ENCODE measurements at regions not wholly inside any gene's neighbourhood (a gene's known extent, or its start where the extent isn't known, plus 50 kb on each side); places are given as distances from the start of the nearest gene placed in this dataset.

GRCh38 chr13:112247471-112248405, 128.4 kb upstream of the SPACA7 start:
- no peak for DNase-seq

GRCh38 chr13:112248406-112248760, 127.8 kb upstream of the SPACA7 start:
- no peak for DNase-seq

DNA sequence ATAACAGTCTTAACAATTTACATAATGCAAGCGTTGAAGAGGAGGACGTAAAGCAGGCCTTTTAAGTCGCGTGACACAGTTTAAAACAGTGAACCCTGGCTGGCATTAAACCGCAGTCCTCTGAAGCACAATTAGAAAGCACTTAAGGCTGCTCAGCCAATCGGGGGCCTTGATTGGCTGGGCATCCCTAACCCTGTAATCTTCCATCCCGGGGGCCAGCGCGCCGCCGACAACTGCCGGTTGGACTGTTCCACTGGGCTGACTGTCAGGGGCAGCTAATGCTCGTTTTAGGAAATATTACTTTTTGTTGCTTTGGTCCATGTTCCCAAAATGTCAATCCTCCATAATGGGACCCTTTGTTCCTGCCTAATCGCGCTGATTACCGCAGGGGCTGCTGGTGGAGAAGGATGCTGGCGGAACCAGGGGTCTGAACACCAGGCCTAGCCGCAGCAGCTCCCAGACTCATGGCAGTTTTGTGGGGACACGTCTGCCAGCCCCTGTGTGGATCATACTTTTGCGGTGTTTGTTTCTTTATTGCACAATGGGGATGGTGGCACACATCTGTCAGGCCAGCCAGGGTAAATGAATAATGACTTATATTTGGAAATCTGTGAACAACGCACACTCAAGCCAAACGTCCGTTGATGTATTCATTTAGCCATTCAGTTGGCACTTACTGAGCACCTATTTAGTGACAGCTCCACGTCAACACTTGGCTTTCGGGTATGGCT, 127.1 kb upstream of the SPACA7 start:
- DNase-seq = no peak

DNA sequence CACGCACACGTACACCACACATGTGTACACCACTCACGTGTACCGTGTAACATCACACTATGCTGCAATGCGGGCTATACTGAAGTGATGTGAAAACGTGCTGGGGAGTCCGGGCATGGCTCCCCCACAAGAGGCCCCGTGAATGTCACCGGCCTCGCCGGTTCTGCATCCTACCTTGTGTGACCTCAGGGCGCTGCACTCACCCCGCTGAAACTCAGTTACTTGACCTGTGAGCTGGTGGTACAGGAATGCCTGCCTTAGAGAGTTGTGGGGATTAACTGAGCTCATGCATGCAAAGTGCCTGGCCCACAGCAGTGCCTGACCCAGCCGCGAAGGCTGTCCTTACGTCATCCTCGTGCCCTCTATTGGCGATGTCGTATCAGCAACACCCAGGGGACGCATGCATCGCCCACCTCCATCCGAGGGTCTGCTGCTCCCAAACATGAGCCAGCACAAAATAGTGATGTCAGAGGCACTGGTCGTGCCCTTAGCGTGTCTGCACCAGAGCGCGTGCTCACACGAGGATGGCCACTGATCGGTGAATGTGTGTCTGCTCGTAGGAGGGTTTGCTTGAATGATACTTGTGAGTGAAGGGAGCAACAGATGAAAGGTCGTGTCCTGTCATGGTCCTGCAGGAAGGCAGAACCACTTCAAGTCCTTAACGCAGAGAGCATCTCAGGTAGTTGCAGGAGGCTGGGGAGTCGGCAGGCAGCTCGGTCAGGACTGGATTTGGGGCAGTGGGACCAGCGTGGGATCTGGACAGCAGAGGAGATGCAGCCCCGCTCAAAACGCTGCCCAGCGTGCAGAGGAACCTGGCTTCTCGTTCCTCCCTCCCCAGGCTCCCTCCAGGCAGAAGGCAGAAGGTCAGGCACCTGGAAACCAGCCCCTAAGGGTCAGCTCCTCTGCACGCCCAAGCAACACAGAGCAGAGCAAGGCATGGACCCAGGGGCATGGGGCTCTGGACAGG, 126.2 kb upstream of the SPACA7 start:
- no peak for DNase-seq

GRCh38 chr13:112250788-112251445, 125.2 kb upstream of the SPACA7 start:
- no peak for DNase-seq

DNA sequence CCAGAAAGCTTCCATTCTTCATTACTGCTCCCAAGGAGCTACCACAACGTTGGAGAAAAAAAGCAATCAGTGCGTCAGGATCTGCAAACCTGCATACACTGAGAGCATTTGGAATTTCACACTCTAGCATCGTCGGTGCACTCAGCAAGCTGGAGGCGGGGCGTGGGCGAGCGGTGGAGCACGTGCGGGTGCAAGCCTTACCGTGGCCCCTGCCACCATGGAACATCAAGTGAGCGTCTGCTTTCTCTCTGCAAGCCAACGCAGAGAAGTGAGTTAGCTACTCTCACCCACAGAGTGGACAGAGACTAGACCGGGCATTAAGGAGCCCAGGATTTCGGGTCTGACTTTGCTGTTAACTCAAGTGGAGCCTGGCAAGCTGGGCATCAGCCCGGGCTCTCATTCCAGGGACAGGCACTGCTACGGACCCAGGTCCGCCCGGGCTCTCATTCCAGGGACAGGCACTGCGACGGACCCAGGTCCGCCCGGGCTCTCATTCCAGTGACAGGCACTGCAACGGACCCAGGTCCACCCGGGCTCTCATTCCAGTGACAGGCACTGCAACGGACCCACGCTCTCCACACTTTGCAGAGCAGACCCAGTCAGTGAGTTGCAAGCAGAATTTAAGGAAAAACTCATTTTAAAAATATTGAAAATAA, 124.1 kb upstream of the SPACA7 start:
- no peak for DNase-seq

DNA sequence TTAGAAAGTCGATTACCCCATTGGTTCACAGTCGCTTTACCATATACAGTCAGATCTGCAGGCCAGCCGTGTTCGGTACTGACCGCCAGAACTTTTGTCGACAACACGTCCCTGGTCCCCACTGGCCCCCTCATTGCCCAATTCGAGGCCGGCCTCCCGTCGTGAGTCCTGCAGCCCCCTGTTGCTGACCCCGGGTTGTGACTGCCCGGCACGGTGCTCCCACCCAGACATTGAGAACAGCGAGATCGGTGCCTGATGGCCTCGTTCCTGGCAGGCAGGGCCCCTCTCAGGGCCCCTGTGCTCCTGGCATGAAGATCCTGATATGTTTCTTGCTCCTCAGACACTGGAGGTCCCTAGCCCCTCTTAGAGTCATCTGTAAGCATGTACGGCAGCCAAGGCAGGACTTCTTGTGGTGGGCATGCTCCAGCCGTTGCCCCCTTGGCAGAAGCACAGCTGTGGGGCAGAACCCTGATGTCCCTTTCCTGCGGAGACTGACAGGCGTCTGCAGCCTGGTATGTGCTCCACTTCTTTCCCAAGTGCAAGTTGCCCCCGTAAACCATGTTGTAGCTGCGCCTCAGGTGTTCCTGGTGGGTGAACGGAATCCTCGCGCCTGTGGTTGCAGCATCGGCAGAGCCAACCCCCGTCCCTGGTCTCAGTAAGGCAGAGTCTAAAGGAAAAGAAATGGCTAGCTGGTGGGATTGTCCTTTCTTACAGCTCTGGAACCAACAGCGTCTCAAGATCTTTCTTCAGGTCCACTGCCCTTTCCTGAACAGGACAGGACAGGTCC, 123.2 kb upstream of the SPACA7 start:
- no peak for DNase-seq

GRCh38 chr13:112253631-112254030, 122.5 kb upstream of the SPACA7 start:
- DNase-seq = no peak

DNA sequence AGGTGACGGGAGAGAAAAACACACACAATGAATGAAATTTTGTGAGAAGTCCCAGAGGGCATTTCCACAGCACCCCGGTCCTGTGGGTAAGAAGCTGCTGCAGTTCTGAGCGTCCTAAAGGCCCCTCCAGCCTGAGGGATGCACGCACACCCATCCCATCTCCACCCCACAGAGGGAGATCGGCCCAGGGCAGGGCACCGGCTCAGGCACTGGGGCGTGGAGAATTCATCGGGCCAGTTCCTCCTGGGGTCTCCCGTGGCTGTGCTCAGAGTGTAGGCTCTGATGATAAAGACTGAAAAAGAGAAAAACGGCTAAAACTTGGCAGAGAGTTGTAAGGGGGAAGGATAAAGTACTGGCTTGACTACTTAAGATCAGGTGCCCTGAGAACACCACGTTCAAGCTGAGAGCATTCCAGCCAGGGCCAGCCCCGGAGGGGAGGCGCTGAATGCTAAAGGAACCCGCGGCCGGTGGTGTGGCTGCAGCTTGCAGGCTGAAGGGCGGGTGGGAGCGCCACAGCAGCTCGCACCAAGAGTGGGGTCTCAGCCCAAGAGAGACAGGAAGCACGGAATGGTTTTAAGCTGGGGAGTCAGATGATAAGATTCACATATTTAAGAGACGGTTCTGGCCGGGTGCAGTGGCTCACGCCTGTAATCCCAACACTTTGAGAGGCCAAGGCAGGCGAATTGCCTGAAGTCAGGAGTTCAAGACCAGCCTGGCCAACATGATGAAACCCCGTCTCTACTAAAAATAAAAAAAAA, 121.9 kb upstream of the SPACA7 start:
- no peak for DNase-seq

- DNase-seq = no peak
Observed at GRCh38 chr13:112254900-112255299, 121.3 kb upstream of the SPACA7 start.

GRCh38 chr13:112255550-112256120, 120.5 kb upstream of the SPACA7 start:
- DNase-seq = no peak

- DNase-seq = no peak
Observed at GRCh38 chr13:112256716-112257494, 119.2 kb upstream of the SPACA7 start.

DNA sequence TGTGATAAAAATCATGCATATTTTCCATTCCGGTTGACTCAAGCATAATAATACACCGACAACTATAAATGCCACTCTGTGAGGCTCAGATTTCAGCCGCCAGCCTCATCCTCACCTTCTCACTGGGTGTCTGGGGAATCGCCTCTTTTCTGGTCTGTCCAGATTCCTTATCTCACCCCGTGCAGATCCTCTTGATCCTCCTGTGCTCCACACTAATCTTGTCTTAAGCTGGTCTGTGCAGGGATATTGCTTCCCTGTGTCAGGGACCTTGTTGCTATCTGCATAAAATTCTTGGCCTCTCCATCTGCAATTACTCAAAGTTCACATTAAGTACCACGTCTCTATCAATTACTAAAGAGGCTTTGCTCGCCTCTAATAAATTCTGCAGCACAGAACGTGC, 116.6 kb upstream of the SPACA7 start:
- DNase-seq = no peak

- no peak for DNase-seq
Observed at GRCh38 chr13:112260108-112261055, 115.8 kb upstream of the SPACA7 start.

- DNase-seq = no peak
Observed at GRCh38 chr13:112261924-112262323, 114.2 kb upstream of the SPACA7 start.

DNA sequence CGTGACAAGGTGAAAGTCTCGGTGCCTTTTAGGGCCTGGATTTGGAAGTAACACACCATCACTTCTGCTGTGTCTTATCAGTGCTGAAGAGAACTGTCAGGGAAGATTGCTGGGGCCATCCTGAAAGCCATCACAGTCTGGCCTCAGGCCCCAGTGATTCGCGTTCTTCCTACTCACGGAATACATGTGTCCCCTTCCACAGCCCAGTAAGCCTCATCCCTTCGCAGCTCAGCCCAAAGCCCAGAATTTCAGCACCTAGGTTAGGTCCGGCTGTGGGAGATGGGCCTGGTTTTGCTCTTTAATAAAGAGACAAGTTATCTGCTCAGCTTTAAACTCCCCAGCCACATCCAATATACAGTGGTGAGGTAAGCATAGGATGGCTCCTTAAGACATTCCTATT, 113.0 kb upstream of the SPACA7 start:
- no peak for DNase-seq

- no peak for DNase-seq
Observed at GRCh38 chr13:112267660-112268059, 108.5 kb upstream of the SPACA7 start.

DNA sequence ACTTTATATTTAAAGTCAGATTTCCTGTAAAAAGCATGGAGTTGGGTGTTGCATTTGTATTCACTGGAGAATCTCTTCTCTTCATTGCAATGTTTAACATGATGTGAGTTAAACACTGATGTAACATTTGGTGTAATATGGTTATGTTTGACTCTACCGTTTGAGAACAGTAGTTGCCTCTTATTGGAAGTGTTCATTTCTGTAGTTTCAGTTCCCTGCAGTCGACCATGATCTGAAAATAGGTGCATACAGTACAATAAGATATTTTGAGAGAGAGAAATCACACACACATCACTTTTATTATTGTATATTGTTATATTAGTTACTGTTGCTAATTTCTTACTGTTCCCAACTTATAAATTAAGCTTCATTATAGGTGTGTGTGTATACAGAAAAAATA, 105.2 kb upstream of the SPACA7 start:
- DNase-seq = no peak

Measured in SW 1271 (cell line).